HG03064 (cell line): ENCODE measurements at regions not wholly inside any gene's neighbourhood (a gene's known extent, or its start where the extent isn't known, plus 50 kb on each side); places are given as distances from the start of the nearest gene placed in this dataset.
"Not testable (repeated sequence)": the region's sequence is repeated elsewhere in the genome, so short reads cannot be mapped to it uniquely, and the experiment has no call there.

Experiments used
- ATAC-seq: cut with Tn5 transposase; IDR thresholded peaks from one replicate; pipeline ENCODE4 v1.9.1; 2021; ENCODE audit warnings: low read depth; ENCODE audit not compliant: unreplicated experiment

- no peak for ATAC-seq
Observed at GRCh38 chr6:167748046-167748445, 78.7 kb upstream of the AFDN start.

- ATAC-seq: no peak
Observed at GRCh38 chr6:167748458-167749379, 78.0 kb upstream of the AFDN start.

- ATAC-seq: no peak
Observed at GRCh38 chr6:167750956-167751358, 75.8 kb upstream of the AFDN start.

- no peak for ATAC-seq
Observed at GRCh38 chr6:167751579-167752115, 75.1 kb upstream of the AFDN start.

GRCh38 chr6:167753281-167753680 is 73.4 kb upstream of the AFDN start:
- not testable (repeated sequence) for ATAC-seq

GRCh38 chr6:167754691-167755090 is 72.0 kb upstream of the AFDN start:
- no peak for ATAC-seq

- no peak for ATAC-seq
Observed at GRCh38 chr6:167755461-167755860, 71.2 kb upstream of the AFDN start.

- ATAC-seq: no peak
Observed at GRCh38 chr6:167756597-167756996, 70.1 kb upstream of the AFDN start.

GRCh38 chr6:167757249-167757648 is 69.5 kb upstream of the AFDN start:
- no peak for ATAC-seq

GRCh38 chr6:167757821-167758220 is 68.9 kb upstream of the AFDN start:
- no peak for ATAC-seq

- ATAC-seq: no peak
Observed at GRCh38 chr6:167758309-167759023, 68.2 kb upstream of the AFDN start.

- ATAC-seq: no peak
Observed at GRCh38 chr6:167759206-167759605, 67.5 kb upstream of the AFDN start.

- no peak for ATAC-seq
Observed at GRCh38 chr6:167759912-167760311, 66.8 kb upstream of the AFDN start.

- no peak for ATAC-seq
Observed at GRCh38 chr6:167760979-167761793, 65.5 kb upstream of the AFDN start.

- ATAC-seq: no peak
Observed at GRCh38 chr6:167761794-167762258, 64.9 kb upstream of the AFDN start.

GRCh38 chr6:167762259-167762962 is 64.3 kb upstream of the AFDN start:
- ATAC-seq: no peak

- no peak for ATAC-seq
Observed at GRCh38 chr6:167763056-167763944, 63.4 kb upstream of the AFDN start.

- ATAC-seq: no peak
Observed at GRCh38 chr6:167764215-167764614, 62.5 kb upstream of the AFDN start.
